ENCODE measurements at regions not wholly inside any gene's neighbourhood (a gene's known extent, or its start where the extent isn't known, plus 50 kb on each side); places are given as distances from the start of the nearest gene placed in this dataset.
"Not testable (repeated sequence)": the region's sequence is repeated elsewhere in the genome, so short reads cannot be mapped to it uniquely, and the experiment has no call there.

DNA sequence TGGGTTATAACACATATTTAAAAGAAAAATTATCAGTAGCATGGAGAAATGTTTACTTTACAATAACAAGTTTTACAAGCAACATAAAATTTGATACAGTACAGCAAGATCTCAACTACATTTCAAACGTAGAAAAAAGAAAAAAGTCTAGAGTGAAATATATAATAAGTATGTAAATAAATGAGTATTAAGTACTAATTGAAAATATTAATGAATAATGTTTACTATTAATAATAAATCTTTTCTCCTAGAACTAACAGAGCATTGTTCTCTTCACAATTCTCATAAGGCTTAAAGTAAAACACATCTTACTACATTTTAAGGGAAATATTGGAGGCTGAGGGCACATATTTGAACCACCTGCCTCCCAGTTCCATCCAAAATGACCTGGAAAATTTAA lies 72.1 kb downstream of the TMEM212 start:
- no peak for TF ChIP-seq GATA1 (IDR thresholded peaks at IDR 0.05; ENCODE audit: low read depth, low read length)
- no peak for TF ChIP-seq POLR2A (IDR thresholded peaks at IDR 0.05; ENCODE audit: low read length)
- no peak for DNase-seq

DNA sequence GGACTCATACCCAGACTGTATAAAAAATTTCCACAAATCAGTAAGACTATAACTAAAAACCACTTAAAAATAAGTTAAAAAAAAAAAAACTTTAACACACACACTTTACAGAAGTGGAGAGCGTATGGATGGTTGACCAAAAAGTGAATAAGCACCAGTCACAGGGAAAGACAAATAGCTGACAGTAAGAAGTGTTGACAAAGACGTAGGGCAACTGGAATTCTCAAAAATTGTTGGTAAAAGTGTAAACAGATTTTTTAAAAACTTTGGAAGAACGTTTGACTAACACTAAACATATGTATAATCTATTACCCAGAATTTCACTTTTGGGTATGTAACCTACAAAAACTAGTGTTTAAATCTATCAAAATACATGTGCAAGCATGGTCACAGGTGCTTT lies 73.7 kb downstream of the TMEM212 start:
- no peak for TF ChIP-seq POLR2A (IDR thresholded peaks at IDR 0.05; ENCODE audit: low read length)
- no peak for TF ChIP-seq GATA1 (IDR thresholded peaks at IDR 0.05; ENCODE audit: low read depth, low read length)
- no peak for DNase-seq

- not testable (repeated sequence) for DNase-seq
These were observed 79.5 kb downstream of the TMEM212 start for GRCh38 chr3:171922629-171923028.

- not testable (repeated sequence) for DNase-seq
These were observed 80.5 kb downstream of the TMEM212 start for GRCh38 chr3:171923668-171924067.

DNA sequence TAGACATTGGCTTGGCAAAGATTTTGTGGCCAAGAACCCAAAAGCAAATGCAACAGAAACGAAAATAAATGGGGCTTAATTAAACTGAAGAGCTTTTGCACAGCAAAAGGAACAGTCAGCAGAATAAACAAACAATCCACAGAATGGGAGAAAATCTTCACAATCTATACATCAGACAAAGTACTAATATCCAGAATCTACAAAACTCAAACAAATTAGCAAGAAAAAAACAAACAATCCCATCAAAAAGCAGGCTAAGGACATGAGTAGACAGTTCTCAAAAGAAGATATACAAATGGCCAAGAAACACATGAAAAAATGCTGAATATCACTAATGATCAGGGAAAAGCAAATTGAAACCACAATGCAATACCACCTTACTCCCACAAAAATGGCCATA lies 81.7 kb downstream of the TMEM212 start:
- not testable (repeated sequence) for DNase-seq

DNA sequence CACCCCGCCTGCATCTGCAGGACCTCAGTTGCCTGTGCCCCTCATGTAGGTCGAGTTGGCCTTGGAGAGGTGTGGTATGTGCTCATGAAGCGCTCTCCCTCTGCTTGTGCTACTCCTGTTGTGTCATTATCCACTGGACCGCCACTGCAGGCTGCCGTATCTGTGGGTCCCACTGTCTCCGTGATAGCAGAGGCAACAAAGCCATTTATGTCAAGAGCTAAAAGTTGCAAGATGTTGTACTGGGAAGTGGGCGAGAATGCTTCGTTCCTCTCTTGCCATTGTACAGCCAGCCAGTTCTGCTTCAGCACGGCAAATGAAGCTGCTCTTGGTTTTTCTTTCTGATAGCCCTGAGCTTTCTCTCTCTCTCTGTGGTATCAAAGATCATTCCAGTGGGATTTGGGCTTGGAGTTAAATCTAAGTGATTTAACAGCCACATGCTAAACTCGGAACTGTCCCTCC lies 89.0 kb downstream of the TMEM212 start:
- DNase-seq = no peak
- TF ChIP-seq POLR2A (IDR thresholded peaks at IDR 0.05; ENCODE audit: low read length) (no peak), GATA1 (IDR thresholded peaks at IDR 0.05; ENCODE audit: low read depth, low read length) (no peak)

DNA sequence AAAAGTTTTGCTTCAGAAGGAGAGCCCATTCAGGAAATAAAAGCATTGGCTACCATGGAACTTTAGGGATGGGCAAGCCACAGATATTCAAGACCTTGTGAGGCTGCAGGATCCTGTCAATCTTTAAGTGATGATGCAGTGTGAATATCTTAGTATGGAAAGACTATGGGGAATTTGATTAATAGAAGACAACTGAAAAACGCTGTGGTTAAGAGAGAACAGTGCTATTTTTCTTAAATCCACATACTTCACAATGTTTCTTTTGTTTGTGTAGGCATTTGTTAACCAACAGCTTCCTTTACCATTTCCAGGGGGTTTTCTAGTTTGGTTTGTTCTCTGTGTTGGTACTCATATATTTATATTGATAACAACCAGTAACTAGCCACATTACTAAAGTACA lies 90.3 kb downstream of the TMEM212 start:
- no peak for DNase-seq
- TF ChIP-seq GATA1 (IDR thresholded peaks at IDR 0.05; ENCODE audit: low read depth, low read length) (no peak), POLR2A (IDR thresholded peaks at IDR 0.05; ENCODE audit: low read length) (no peak)

DNA sequence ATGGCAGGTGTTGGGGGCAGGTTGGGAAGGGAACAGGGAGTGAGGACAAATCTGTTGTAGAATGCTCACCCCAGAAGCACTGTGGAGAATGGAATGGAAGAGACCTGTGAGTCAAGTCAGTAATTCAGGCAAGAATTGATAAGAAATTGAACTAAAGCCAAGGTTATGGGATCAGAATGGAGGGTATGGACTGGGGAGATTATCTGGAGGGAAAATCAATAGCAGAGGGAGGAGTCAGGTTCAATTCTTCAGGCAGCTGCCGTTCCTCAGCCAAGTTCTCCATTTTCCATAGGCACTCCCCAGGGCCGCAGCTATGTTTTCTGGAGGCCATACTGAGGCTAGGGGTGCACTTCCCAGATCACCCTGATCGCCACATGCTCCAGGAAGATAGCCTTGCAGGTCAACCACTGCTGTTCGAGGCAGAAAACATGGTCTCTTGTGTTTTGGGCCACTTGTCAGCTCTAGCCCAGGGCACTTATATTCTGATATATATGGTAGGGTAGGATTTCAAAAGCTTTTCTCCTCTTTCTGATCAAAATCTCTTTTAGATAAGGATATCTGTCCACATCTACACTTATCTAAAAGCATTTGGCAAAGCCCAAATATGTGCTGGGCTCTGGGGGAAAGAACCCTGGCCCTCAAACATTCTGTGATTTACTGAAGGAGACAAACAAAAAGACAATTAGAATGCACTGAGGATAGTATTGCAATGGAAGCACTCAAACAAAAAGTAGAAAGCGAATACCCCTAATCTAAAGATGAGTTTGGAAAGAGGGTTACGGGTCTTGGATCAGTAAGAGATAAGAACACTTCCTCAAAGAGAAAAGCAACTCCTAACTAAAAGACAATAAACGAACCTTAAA lies 92.3 kb downstream of the TMEM212 start:
- peak in 1 of 2 experiments; percentile 9 for DNase-seq
- TF ChIP-seq GATA1 (IDR thresholded peaks at IDR 0.05; ENCODE audit: low read depth, low read length) (no peak), POLR2A (IDR thresholded peaks at IDR 0.05; ENCODE audit: low read length) (no peak)

DNA sequence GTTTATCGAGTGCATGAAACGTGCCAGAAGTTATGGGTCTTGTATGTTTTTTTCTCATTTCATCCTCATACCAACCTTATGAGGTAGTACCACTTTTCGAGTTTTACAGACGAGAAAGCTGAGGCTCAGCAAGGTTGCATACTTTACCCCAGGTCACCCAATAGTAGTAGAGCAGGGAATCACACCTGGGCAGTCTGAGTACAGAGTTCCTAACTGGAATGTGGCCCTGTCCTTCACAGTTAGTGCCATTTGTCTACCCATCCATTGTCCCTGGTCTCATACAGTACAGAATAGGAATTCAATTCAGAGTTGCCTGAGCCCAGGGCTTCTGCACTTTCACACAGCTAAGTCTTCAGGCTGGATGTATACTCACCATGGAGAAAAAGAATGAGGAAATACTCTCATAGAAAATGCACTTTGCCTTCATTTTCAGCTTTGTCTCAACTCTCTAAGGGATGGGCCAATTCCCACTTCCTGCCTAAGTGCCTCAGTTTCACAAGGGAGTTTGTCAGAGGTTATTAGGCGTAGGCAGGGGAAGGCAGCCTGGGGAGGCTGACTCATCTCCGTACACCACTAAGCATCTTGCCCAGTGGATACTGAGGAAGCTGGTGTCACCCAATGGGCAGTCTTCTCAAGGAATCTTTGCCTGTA lies 93.2 kb downstream of the TMEM212 start:
- DNase-seq = no peak
- no peak for TF ChIP-seq GATA1 (IDR thresholded peaks at IDR 0.05; ENCODE audit: low read depth, low read length)
- TF ChIP-seq POLR2A (IDR thresholded peaks at IDR 0.05; ENCODE audit: low read length) = no peak

GRCh38 chr3:171939578-171939977 lies 96.4 kb downstream of the TMEM212 start:
- DNase-seq = no peak
- TF ChIP-seq POLR2A (IDR thresholded peaks at IDR 0.05; ENCODE audit: low read length) (no peak), GATA1 (IDR thresholded peaks at IDR 0.05; ENCODE audit: low read depth, low read length) (no peak)

GRCh38 chr3:171940151-171940649 lies 97.1 kb downstream of the TMEM212 start:
- DNase-seq = no peak
- TF ChIP-seq POLR2A (IDR thresholded peaks at IDR 0.05; ENCODE audit: low read length) (no peak), GATA1 (IDR thresholded peaks at IDR 0.05; ENCODE audit: low read depth, low read length) (no peak)

GRCh38 chr3:171943262-171944117 lies 95.9 kb upstream of the FNDC3B start:
- DNase-seq = no peak
- TF ChIP-seq GATA1 (IDR thresholded peaks at IDR 0.05; ENCODE audit: low read depth, low read length) (no peak), POLR2A (IDR thresholded peaks at IDR 0.05; ENCODE audit: low read length) (no peak)

- no peak for TF ChIP-seq GATA1 (IDR thresholded peaks at IDR 0.05; ENCODE audit: low read depth, low read length)
- no peak for TF ChIP-seq POLR2A (IDR thresholded peaks at IDR 0.05; ENCODE audit: low read length)
- no peak for DNase-seq
These were observed 95.0 kb upstream of the FNDC3B start for GRCh38 chr3:171944118-171945016.

Data from erythroblast (primary cell).